SK-N-SH treated with all-trans-retinoic acid at 6 μM for 48 hours (cell line): ENCODE measurements at regions not wholly inside any gene's neighbourhood (a gene's known extent, or its start where the extent isn't known, plus 50 kb on each side); places are given as distances from the start of the nearest gene placed in this dataset.

ENCODE experiments used
- ATAC-seq: fragments of 200-7000 bp; cut with Tn5 transposase; 3 replicates; pipeline ENCODE4 v1.9.1; 2020; ENCODE audit warnings: mild to moderate bottlenecking, moderate library complexity
- ARNTL ChIP-seq: fragments of 450-650 bp; formaldehyde crosslinking; IDR thresholded peaks from 2 replicates; pipeline ENCODE4 v1.5.0; 2020; ENCODE audit warnings: low read depth, mild to moderate bottlenecking, moderate library complexity, borderline replicate concordance
- CREB5 ChIP-seq: fragments of 250-450 bp; sonication (Bioruptor Pico); IDR thresholded peaks from 2 replicates; pipeline ENCODE4 v1.5.1; 2020; ENCODE audit warnings: low read depth, mild to moderate bottlenecking, moderate library complexity
- CSDC2 ChIP-seq: fragments of 250-450 bp; sonication (Bioruptor Pico); IDR thresholded peaks from 2 replicates; pipeline ENCODE4 v1.5.0; 2020; ENCODE audit warnings: mild to moderate bottlenecking, moderate library complexity
- CSRNP3 ChIP-seq: fragments of 250-450 bp; sonication (Bioruptor Pico); IDR thresholded peaks from 2 replicates; pipeline ENCODE4 v1.5.1; 2021; ENCODE audit warnings: mild to moderate bottlenecking, moderate library complexity
- ESRRG ChIP-seq: fragments of 250-450 bp; sonication (Bioruptor Pico); IDR thresholded peaks from 2 replicates; pipeline ENCODE4 v1.6.1; 2021; ENCODE audit warnings: mild to moderate bottlenecking
- GLIS3 ChIP-seq: fragments of 250-450 bp; sonication (Bioruptor Pico); IDR thresholded peaks from 2 replicates; pipeline ENCODE4 v1.5.0; 2020; ENCODE audit warnings: mild to moderate bottlenecking, moderate library complexity
- OSR1 ChIP-seq: fragments of 250-450 bp; sonication (Bioruptor Pico); IDR thresholded peaks from 2 replicates; pipeline ENCODE4 v1.8.0; 2022; ENCODE audit warnings: moderate library complexity, mild to moderate bottlenecking, inconsistent platforms
- POU6F1 ChIP-seq: fragments of 250-450 bp; sonication (Bioruptor Pico); IDR thresholded peaks from 2 replicates; pipeline ENCODE4 v1.8.0; 2021; ENCODE audit warnings: low read depth, mild to moderate bottlenecking, moderate library complexity, borderline replicate concordance
- PPARA ChIP-seq: fragments of 250-450 bp; sonication (Bioruptor Pico); IDR thresholded peaks from 2 replicates; pipeline ENCODE4 v1.5.0; 2020; ENCODE audit warnings: mild to moderate bottlenecking, borderline replicate concordance
- RARB ChIP-seq: fragments of 250-450 bp; sonication (Bioruptor Pico); IDR thresholded peaks from 2 replicates; pipeline ENCODE4 v1.8.0; 2021; ENCODE audit warnings: mild to moderate bottlenecking, moderate library complexity
- SNAI2 ChIP-seq: fragments of 250-450 bp; sonication (Bioruptor Pico); IDR thresholded peaks from 2 replicates; pipeline ENCODE4 v1.5.0; 2020; ENCODE audit warnings: mild to moderate bottlenecking, moderate library complexity
- TCF4 ChIP-seq: fragments of 250-450 bp; sonication (Bioruptor Pico); IDR thresholded peaks from 2 replicates; pipeline ENCODE4 v1.8.0; 2021; ENCODE audit warnings: mild to moderate bottlenecking, moderate library complexity, borderline replicate concordance
- TOX ChIP-seq: fragments of 250-450 bp; sonication (Bioruptor Pico); IDR thresholded peaks from 2 replicates; pipeline ENCODE4 v1.8.0; 2021; ENCODE audit warnings: mild to moderate bottlenecking, moderate library complexity, borderline replicate concordance
- ZFP3 ChIP-seq: fragments of 250-450 bp; sonication (Bioruptor Pico); IDR thresholded peaks from 2 replicates; pipeline ENCODE4 v1.5.0; 2020; ENCODE audit warnings: mild to moderate bottlenecking, moderate library complexity
- ZFP30 ChIP-seq: fragments of 450-650 bp; formaldehyde crosslinking; IDR thresholded peaks from 2 replicates; pipeline ENCODE4 v1.5.0; 2022; ENCODE audit warnings: mild to moderate bottlenecking, moderate library complexity
- ZNF565 ChIP-seq: fragments of 450-650 bp; formaldehyde crosslinking; conservative IDR thresholded peaks from 2 replicates; pipeline ENCODE4 v1.5.0; 2020; ENCODE audit warnings: low read depth, mild to moderate bottlenecking, moderate library complexity
- ZNF70 ChIP-seq: fragments of 450-650 bp; formaldehyde crosslinking; IDR thresholded peaks from 2 replicates; pipeline ENCODE4 v1.5.0; 2020; ENCODE audit warnings: mild to moderate bottlenecking, moderate library complexity
- ZNF8 ChIP-seq: fragments of 450-650 bp; formaldehyde crosslinking; IDR thresholded peaks from 2 replicates; pipeline ENCODE4 v1.5.0; 2020; ENCODE audit warnings: mild to moderate bottlenecking, moderate library complexity
- TF ChIP-seq, protein P1 (sequence below): fragments of 250-450 bp; sonication (Bioruptor Pico); IDR thresholded peaks from 2 replicates; pipeline ENCODE4 v1.8.0; 2020; ENCODE audit warnings: mild to moderate bottlenecking, moderate library complexity, borderline replicate concordance
- TF ChIP-seq, protein P2 (sequence below): fragments of 250-450 bp; sonication (Bioruptor Pico); IDR thresholded peaks from 2 replicates; pipeline ENCODE4 v1.5.0; 2020; ENCODE audit warnings: mild to moderate bottlenecking, moderate library complexity

DNA sequence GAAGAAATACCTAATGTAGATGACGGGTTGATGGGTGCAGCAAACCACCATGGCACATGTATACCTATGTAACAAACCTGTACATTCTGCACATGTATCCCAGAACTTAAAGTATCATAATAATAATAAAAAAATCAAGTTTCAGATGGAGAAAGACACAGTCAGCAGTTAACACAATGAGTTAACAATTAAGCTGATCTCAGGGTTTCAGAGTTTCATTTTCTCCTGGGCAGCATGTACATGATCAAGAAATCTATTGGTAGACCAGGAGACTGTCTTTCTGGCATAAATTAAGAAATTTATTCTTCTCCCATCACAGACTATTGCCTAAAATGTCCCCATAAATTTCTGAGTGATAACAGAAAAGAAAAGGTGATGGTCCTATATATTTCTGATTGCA lies 155.3 kb downstream of the RAD51AP2 start:
- no peak for ATAC-seq
- TF ChIP-seq, protein P1, sequence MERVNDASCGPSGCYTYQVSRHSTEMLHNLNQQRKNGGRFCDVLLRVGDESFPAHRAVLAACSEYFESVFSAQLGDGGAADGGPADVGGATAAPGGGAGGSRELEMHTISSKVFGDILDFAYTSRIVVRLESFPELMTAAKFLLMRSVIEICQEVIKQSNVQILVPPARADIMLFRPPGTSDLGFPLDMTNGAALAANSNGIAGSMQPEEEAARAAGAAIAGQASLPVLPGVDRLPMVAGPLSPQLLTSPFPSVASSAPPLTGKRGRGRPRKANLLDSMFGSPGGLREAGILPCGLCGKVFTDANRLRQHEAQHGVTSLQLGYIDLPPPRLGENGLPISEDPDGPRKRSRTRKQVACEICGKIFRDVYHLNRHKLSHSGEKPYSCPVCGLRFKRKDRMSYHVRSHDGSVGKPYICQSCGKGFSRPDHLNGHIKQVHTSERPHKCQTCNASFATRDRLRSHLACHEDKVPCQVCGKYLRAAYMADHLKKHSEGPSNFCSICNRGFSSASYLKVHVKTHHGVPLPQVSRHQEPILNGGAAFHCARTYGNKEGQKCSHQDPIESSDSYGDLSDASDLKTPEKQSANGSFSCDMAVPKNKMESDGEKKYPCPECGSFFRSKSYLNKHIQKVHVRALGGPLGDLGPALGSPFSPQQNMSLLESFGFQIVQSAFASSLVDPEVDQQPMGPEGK: no peak
- TF ChIP-seq ARNTL (CRISPR knock-in tag) (no peak), CSRNP3 (no peak), SNAI2 (CRISPR knock-in tag) (no peak), CREB5 (no peak), RARB (CRISPR knock-in tag) (no peak), ZNF565 (CRISPR knock-in tag) (no peak), PPARA (CRISPR knock-in tag) (no peak), ZNF8 (CRISPR knock-in tag) (no peak), POU6F1 (CRISPR knock-in tag) (no peak), TOX (CRISPR knock-in tag) (no peak), ESRRG (CRISPR knock-in tag) (no peak), CSDC2 (CRISPR knock-in tag) (no peak)
- TF ChIP-seq, protein P2, sequence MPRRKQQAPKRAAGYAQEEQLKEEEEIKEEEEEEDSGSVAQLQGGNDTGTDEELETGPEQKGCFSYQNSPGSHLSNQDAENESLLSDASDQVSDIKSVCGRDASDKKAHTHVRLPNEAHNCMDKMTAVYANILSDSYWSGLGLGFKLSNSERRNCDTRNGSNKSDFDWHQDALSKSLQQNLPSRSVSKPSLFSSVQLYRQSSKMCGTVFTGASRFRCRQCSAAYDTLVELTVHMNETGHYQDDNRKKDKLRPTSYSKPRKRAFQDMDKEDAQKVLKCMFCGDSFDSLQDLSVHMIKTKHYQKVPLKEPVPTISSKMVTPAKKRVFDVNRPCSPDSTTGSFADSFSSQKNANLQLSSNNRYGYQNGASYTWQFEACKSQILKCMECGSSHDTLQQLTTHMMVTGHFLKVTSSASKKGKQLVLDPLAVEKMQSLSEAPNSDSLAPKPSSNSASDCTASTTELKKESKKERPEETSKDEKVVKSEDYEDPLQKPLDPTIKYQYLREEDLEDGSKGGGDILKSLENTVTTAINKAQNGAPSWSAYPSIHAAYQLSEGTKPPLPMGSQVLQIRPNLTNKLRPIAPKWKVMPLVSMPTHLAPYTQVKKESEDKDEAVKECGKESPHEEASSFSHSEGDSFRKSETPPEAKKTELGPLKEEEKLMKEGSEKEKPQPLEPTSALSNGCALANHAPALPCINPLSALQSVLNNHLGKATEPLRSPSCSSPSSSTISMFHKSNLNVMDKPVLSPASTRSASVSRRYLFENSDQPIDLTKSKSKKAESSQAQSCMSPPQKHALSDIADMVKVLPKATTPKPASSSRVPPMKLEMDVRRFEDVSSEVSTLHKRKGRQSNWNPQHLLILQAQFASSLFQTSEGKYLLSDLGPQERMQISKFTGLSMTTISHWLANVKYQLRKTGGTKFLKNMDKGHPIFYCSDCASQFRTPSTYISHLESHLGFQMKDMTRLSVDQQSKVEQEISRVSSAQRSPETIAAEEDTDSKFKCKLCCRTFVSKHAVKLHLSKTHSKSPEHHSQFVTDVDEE: no peak

DNA sequence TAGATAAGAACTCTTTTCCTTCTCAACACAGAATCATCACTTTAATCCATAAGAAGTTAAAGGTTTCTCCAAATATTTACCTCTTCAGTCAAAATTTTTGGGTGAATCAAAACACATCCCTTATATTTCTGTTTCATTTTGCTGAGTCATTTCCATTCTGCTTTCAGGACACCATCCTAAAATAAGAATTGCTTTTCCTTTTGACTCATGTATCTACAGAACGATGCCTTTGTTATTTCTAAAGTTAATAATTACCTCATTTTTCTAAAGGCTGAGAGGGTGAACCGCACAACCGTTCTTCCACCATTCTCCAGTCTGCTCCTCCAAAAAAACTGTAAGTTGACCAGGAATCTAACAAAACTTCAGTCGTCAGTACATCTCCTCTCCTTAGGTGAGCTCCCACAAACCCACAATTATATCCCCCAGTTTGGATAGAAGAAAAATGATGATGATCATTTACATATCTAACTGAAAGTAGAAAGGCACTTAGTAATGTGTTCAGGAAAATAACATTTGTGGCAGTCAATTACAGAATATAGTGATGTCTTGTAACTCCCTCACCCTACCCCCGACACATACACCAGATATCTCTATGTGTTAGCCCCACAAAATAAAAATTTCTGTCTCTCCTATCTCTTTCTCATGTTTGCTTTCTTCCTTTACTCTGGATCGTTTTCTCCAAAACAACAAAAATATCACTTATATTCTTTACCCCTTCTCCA lies 162.5 kb downstream of the RAD51AP2 start:
- ATAC-seq: no peak
- TF ChIP-seq TCF4 (CRISPR knock-in tag) (no peak), GLIS3 (CRISPR knock-in tag) (no peak), ESRRG (CRISPR knock-in tag) (no peak), ZNF8 (CRISPR knock-in tag) (no peak), ZFP30 (CRISPR knock-in tag) (no peak), ARNTL (CRISPR knock-in tag) (no peak), POU6F1 (CRISPR knock-in tag) (no peak), ZFP3 (CRISPR knock-in tag) (no peak), ZNF70 (CRISPR knock-in tag) (no peak), OSR1 (no peak), RARB (CRISPR knock-in tag) (no peak), SNAI2 (CRISPR knock-in tag) (no peak), PPARA (CRISPR knock-in tag) (no peak), CSRNP3 (no peak), CREB5 (no peak)
- TF ChIP-seq, protein P2: no peak
